ENCODE measurements at regions not wholly inside any gene's neighbourhood (a gene's known extent, or its start where the extent isn't known, plus 50 kb on each side); places are given as distances from the start of the nearest gene placed in this dataset.

- TF ChIP-seq KDM1A (IDR thresholded peaks at IDR 0.05): no peak
- TF ChIP-seq GTF2E2 (tag; IDR thresholded peaks at IDR 0.05): no peak
- no peak for TF ChIP-seq ZBTB9 (CRISPR knock-in tag; IDR thresholded peaks at IDR 0.05)
These were observed 163.4 kb upstream of the HMGA2 start (continued) for GRCh38 chr12:65660836-65661235.

- Histone ChIP-seq H3K9ac (ENCODE audit: insufficient read depth in 1 of 2, low read depth in 2 of 2, low read length in 2 of 2) (no peak overlapping the region), H3K9me1 (ENCODE audit: control insufficient read depth, insufficient read depth, low read length) (no peaks in the 10 kb centered on the region), H2AFZ (ENCODE audit: low read depth, low read length) (no peak overlapping the region), H3K9me3 (replicated peaks; ENCODE audit: control insufficient read depth, insufficient read depth, low read depth, low read length) (no peaks in the 10 kb centered on the region), H4K20me1 (replicated peaks; ENCODE audit: control insufficient read depth, insufficient read depth, low read length) (no peaks in the 10 kb centered on the region), H3K27me3 (ENCODE audit: control insufficient read depth in 2 of 2, insufficient read depth in 2 of 2, low read length in 2 of 2) (no peaks in the 10 kb centered on the region), H3K27ac (ENCODE audit: extremely low read depth, low read depth, low read length) (no peak overlapping the region), H3K4me2 (ENCODE audit: insufficient read depth, low read length) (no peak overlapping the region), H3K36me3 (ENCODE audit: control insufficient read depth, insufficient read depth, low read length) (no peaks in the 10 kb centered on the region), H3K79me2 (ENCODE audit: control insufficient read depth, insufficient read depth, low read length) (no peaks in the 10 kb centered on the region), H3K4me1 (replicated peaks in 1 of 2; ENCODE audit: control insufficient read depth in 2 of 2, insufficient read depth in 2 of 2, low read length in 2 of 2) (peaks cover 0 to 46% of the 10 kb centered on the region in 2 experiments; a peak in 4 of 5 replicates), H3K4me3 (no peak overlapping the region)
- CTCF ChIA-PET (ENCODE audit: low intra/inter-chr PET ratio): no interaction called here
- no peak for FAIRE-seq
- intact Hi-C loops (cut with micrococcal nuclease) (no loop called here), in situ Hi-C loops (cut with MboI) (no loop called here)
- no peak for ATAC-seq
- DNase-seq (ENCODE audit: extremely low read depth in 1 of 4, low spot score in 3 of 4): no peak
- BruUV-seq (replicated peaks): no TSS peak
- POLR2A ChIA-PET: no interaction called here
- 56% methylated on average over 2 of the region's 2 CpGs for WGBS (ENCODE audit: insufficient coverage, low coverage, missing lambda C conversion rate)
- TF ChIP-seq FOSL1 (tag; conservative IDR thresholded peaks at IDR 0.05) (no peak), ZNF644 (tag; IDR thresholded peaks at IDR 0.05; ENCODE audit: low read depth) (no peak), ATF3 (IDR thresholded peaks at IDR 0.05) (no peak), ATF3 (CRISPR knock-in tag; conservative IDR thresholded peaks at IDR 0.05) (no peak), XRCC4 (IDR thresholded peaks at IDR 0.05; ENCODE audit: extremely low read depth, insufficient read depth, insufficient read length) (no peak), DIDO1 (tag; IDR thresholded peaks at IDR 0.05; ENCODE audit: low read depth) (no peak), JUND (IDR thresholded peaks at IDR 0.05; ENCODE audit: borderline replicate concordance, low read depth, low read length) (no peak), JUND (tag; IDR thresholded peaks at IDR 0.05; ENCODE audit: borderline replicate concordance, low read depth, low read length) (no peak), RERE (CRISPR knock-in tag; IDR thresholded peaks at IDR 0.05; ENCODE audit: borderline replicate concordance) (no peak)
These were observed 161.7 kb upstream of the HMGA2 start for GRCh38 chr12:65662590-65662989.
